ENCODE measurements at regions not wholly inside any gene's neighbourhood (a gene's known extent, or its start where the extent isn't known, plus 50 kb on each side); places are given as distances from the start of the nearest gene placed in this dataset.

- DNase-seq (ENCODE audit: low spot score), result no peak
- TF ChIP-seq CTCF (IDR thresholded peaks at IDR 0.05), result no peak
- Histone ChIP-seq H3K27ac (no peak overlapping the region), H3K4me3 (no peak overlapping the region)
Measured at GRCh38 chr1:5408401-5408800, 583.8 kb downstream of the NPHP4 start.

GRCh38 chr1:5405263-5405662, 587.0 kb downstream of the NPHP4 start:
- DNase-seq (ENCODE audit: low spot score), result no peak
- H3K27ac ChIP-seq, result no peak overlapping the region
- H3K4me3 ChIP-seq, result no peak overlapping the region
- no peak for TF ChIP-seq CTCF (IDR thresholded peaks at IDR 0.05)

DNA sequence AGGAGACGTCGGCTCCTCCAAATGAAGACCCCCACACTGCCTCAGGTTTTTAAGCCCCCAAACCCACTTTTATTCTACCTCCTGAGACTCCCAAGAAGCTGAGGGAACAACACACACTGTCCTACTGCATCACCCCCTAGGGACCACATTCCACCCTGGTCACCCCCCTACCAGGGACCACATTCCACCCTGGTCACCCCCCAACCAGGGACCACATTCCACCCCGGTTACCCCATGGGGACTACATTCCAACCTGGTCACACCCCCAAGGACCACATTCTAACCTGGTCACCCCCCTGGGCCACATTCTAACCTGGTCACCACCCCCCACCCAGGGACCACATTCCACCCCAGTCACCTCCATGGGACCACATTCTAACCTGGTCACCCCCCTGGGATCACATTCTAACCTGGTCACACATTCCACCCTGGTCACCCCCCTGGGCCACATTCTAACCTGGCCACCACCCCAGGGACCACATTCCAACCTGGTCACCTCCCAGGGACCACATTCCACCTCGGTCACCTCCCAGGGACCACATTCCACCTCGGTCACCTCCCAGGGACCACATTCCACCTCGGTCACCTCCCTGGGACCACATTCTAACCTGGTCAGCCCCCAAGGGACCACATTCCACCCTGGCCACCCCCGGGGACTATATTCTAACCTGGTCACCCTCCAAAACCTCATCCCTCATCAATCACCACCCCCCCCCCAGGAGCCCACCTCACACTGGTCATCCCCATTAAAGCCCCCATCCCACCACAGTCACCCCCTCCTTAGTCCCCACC, 587.6 kb downstream of the NPHP4 start:
- no peak for DNase-seq (ENCODE audit: low spot score)
- TF ChIP-seq CTCF (IDR thresholded peaks at IDR 0.05), result no peak
- Histone ChIP-seq H3K4me3 (no peak overlapping the region), H3K27ac (no peak overlapping the region)

GRCh38 chr1:5403935-5404334, 588.3 kb downstream of the NPHP4 start:
- H3K4me3 ChIP-seq, result no peak overlapping the region
- no peak overlapping the region for H3K27ac ChIP-seq
- TF ChIP-seq CTCF (IDR thresholded peaks at IDR 0.05), result no peak
- no peak for DNase-seq (ENCODE audit: low spot score)

GRCh38 chr1:5402618-5403017, 589.6 kb downstream of the NPHP4 start:
- DNase-seq (ENCODE audit: low spot score), result no peak

DNA sequence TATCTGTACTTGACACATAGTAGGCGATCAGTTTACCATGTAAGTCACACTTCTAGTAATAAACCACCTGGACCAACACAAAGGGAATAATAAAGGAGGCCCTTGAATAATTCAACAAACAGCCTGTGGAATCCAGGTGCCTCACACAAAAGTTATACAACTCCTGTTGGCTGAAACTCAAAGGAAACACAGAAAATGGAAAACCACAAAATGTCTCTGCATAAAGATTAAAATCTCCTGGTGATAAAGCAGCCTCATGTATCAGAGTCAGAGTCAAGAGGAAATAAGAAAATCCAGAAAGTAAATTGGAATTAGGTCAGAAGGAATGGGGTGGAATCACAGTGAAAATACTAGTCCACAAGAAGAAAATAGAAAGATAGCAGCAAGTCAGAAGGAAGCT, 592.5 kb downstream of the NPHP4 start:
- DNase-seq (ENCODE audit: low spot score), result no peak
- H3K4me3 ChIP-seq, result no peak overlapping the region
- no peak overlapping the region for H3K27ac ChIP-seq
- no peak for TF ChIP-seq CTCF (IDR thresholded peaks at IDR 0.05)

More at GRCh38 chr1:5402618-5403017, 589.6 kb downstream of the NPHP4 start:
- no peak for TF ChIP-seq CTCF (IDR thresholded peaks at IDR 0.05)
- Histone ChIP-seq H3K27ac (no peak overlapping the region), H3K4me3 (no peak overlapping the region)

- no peak for DNase-seq (ENCODE audit: low spot score)
- no peak overlapping the region for H3K27ac ChIP-seq
- TF ChIP-seq CTCF (IDR thresholded peaks at IDR 0.05), result no peak
- H3K4me3 ChIP-seq, result no peak overlapping the region
Measured at GRCh38 chr1:5396593-5396992, 595.6 kb downstream of the NPHP4 start.
